Activated CD4-positive, CD25-positive, alpha-beta regulatory T cell (primary cell): ENCODE measurements at regions not wholly inside any gene's neighbourhood (a gene's known extent, or its start where the extent isn't known, plus 50 kb on each side); places are given as distances from the start of the nearest gene placed in this dataset.
"Not testable (repeated sequence)": the region's sequence is repeated elsewhere in the genome, so short reads cannot be mapped to it uniquely, and the experiment has no call there.

ENCODE experiments used
- DNase-seq, 4 experiments: peaks; one replicate each; lab custom pipeline; 2025; lab: John Stamatoyannopoulos, UW

- no peak for DNase-seq
Observed at GRCh38 chr19:31529121-31529520, 179.9 kb upstream of the TSHZ3 start.

- no peak for DNase-seq
Observed at GRCh38 chr19:31530781-31531180, 181.5 kb upstream of the TSHZ3 start.

GRCh38 chr19:31531326-31531725 lies 182.1 kb upstream of the TSHZ3 start:
- DNase-seq, result no peak

GRCh38 chr19:31532034-31532433 lies 182.8 kb upstream of the TSHZ3 start:
- DNase-seq, result no peak

GRCh38 chr19:31533114-31533513 lies 183.9 kb upstream of the TSHZ3 start:
- DNase-seq, result no peak

GRCh38 chr19:31534231-31534630 lies 185.0 kb upstream of the TSHZ3 start:
- no peak for DNase-seq

- no peak for DNase-seq
Observed at GRCh38 chr19:31534786-31535657, 185.8 kb upstream of the TSHZ3 start.

- no peak for DNase-seq
Observed at GRCh38 chr19:31535691-31536460, 186.6 kb upstream of the TSHZ3 start.

GRCh38 chr19:31537136-31537535 lies 187.9 kb upstream of the TSHZ3 start:
- no peak for DNase-seq

GRCh38 chr19:31537902-31538301 lies 188.7 kb upstream of the TSHZ3 start:
- not testable (repeated sequence) for DNase-seq

- DNase-seq, result no peak
Observed at GRCh38 chr19:31538879-31539278, 189.6 kb upstream of the TSHZ3 start.

GRCh38 chr19:31539386-31539785 lies 190.2 kb upstream of the TSHZ3 start:
- no peak for DNase-seq

- DNase-seq, result no peak
Observed at GRCh38 chr19:31541396-31541795, 192.2 kb upstream of the TSHZ3 start.

GRCh38 chr19:31543456-31543855 lies 194.2 kb upstream of the TSHZ3 start:
- no peak for DNase-seq

GRCh38 chr19:31545777-31546176 lies 196.5 kb upstream of the TSHZ3 start:
- no peak for DNase-seq

- no peak for DNase-seq
Observed at GRCh38 chr19:31546205-31546960, 197.1 kb upstream of the TSHZ3 start.

- no peak for DNase-seq
Observed at GRCh38 chr19:31548941-31549340, 199.7 kb upstream of the TSHZ3 start.

- DNase-seq, result no peak
Observed at GRCh38 chr19:31553112-31553845, 204.0 kb upstream of the TSHZ3 start.

- DNase-seq, result no peak
Observed at GRCh38 chr19:31553846-31554215, 204.6 kb upstream of the TSHZ3 start.

GRCh38 chr19:31554360-31554759 lies 205.1 kb upstream of the TSHZ3 start:
- no peak for DNase-seq

GRCh38 chr19:31555634-31556215 lies 206.5 kb upstream of the TSHZ3 start:
- DNase-seq, result no peak
